DMS153 treated with DMSO at 0.1 percent for 48 hours (cell line): ENCODE measurements at regions not wholly inside any gene's neighbourhood (a gene's known extent, or its start where the extent isn't known, plus 50 kb on each side); places are given as distances from the start of the nearest gene placed in this dataset.

Experiments used
- DNase-seq: peaks from one replicate; lab custom pipeline; 2025; ENCODE audit not compliant: unreplicated experiment; lab: John Stamatoyannopoulos, UW

DNA sequence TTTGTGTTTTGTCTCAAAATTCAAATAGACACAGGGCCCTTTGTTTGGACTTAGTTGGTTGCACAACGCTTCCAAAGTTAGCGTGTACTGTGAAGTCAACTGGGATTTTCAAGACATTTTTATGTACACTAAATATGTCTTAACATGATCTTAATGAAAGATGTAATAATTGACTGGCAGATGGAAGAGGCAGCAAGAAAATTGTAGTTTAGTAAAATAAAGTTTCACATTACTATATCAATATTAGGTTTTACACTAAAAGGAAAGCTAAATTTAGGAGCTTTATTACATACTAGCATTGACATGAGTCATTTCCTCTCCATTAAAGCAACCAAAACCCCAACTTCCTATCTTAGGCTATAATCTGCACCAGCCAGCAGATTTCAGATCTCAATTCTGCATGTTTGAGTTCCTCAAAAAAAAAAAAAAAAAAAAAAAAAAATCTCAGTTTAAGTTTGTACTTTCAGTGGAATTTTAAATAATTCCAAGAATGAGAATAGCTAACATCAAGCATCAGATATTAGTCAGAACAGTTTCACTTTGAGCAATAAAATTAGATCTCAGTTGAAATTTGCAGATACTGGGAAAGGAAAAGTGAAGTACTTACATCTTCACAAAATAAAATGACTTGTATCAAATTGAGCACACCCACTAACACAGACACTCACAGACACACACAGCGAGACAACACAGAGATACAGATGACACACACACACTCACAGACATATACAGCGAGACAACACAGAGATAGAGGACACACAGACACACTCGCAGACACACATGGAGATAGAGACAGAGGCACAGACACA lies 346.6 kb upstream of the KLF6 start:
- DNase-seq, result no peak

- DNase-seq, result no peak
Observed at GRCh38 chr10:4130685-4131084, 345.7 kb upstream of the KLF6 start.

DNA sequence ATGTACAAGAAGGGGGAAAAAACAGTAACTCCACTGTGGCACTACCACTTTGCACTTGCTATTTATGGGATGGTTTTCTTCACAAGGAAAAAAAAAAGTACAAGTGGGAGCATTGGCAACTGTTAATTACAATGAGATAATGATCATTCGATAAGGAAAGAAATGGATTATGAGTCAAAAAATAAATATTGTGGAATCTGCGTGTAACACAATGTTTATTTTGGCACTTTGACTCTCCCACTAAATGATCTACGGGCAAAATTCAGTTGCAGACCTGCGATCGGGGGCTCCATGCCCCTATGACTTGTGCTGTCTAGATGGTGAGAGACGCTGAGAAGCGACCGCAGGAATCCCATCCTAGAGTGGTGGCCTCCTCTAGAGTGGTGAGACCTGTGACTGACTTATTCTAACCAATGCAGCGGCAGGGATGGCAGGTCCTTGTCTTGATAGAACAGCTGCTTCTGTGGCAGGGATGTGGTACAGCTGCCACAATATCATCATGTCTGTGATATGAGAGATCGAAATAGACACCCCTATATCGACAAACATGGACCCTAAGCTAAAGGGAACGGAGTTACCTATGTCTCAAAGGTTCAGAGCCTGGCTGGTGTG lies 345.0 kb upstream of the KLF6 start:
- DNase-seq, result no peak

DNA sequence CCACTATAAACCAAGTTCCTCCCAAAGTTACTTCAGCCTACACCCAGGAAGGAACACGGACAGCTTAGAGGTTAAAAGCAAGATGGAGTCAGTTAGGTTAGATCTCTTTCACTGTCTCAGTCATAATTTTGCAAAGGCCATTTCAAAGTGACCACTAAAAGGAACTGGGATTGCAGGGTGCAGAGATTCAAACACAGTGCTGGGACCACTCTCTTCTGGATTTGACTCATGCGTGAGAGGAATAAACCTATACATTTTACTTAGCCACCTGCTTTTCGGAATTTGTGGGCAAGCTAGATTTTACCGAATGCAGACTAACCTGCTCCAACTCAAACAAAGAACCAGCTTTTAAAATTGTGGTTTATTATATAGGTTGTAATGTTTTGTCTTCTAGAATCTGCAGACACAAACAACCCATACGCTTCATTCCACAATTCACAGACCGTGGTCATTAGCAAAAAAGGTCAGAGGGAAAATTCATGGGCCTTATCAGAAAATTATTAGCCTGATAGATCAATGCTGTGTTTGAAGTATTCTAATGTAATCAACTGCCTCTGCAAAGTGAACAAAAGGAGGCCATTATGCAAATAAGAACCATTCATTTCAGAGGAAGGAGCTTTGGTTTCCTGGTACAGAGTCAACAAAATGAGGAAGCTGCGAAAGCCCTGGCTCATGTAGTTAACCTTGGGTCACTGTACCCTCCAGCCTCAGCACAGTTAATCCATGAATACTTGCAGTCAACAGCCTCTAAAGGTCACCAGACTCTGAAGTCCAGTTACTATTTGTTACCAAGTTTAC lies 342.7 kb upstream of the KLF6 start:
- peak; percentile 6 for DNase-seq

DNA sequence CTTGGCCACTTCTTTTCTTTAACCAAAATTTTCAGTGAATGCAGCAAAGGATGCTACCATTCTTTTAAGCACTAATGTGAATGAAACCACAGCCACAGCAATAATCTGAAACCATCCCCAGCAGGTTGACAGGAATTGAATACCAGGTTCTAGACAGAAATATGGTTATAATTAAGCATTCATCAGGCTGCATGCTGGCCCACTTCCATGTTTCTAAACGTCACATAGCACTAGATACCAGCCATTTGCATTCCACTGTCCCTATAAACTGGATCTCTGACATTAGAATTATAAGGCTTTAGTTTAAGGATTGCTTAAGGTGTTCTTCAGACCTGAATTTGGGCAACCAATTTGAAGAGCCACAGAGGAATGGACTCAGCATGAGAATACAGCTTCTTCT lies 340.8 kb upstream of the KLF6 start:
- no peak for DNase-seq

DNA sequence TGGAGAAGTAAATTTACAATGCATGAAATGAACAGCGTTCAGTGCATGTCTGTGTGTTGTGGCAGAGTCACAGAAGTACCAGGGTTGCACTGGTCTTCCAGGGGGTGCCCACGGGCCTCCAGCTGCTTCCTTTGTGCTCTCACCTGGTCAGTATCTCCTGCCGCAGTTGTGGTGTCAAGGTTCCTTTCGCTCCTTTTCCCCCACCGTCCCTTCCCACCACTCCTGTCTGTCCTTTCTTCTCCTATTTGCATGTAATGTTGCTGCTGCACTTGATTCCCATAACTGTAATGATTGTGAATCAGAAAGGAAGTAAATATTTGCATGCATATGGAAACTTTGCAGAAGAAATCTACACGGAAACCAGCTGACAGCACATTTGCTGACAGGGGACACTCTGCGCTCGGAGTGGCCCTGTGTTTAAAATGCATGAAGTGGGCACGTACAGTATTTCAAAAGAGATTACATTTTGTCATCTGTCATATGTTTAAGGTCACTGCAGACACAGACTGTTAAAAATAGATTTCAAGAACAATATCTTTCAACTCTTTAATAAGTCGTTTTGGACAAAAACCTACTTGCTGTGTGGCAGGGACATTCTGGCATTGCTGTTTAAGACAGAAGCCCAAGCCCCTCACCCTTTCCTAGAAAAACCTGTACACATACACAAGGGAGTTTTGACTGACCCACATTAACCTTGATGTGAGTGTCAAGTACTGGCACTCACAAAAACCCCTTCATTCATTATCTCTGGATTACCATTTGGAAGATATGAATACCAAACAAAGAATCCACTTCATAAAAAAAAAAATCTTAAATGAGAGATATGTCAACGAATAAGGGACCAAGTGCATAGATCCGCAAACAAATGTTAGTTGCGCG lies 336.7 kb upstream of the KLF6 start:
- no peak for DNase-seq

DNA sequence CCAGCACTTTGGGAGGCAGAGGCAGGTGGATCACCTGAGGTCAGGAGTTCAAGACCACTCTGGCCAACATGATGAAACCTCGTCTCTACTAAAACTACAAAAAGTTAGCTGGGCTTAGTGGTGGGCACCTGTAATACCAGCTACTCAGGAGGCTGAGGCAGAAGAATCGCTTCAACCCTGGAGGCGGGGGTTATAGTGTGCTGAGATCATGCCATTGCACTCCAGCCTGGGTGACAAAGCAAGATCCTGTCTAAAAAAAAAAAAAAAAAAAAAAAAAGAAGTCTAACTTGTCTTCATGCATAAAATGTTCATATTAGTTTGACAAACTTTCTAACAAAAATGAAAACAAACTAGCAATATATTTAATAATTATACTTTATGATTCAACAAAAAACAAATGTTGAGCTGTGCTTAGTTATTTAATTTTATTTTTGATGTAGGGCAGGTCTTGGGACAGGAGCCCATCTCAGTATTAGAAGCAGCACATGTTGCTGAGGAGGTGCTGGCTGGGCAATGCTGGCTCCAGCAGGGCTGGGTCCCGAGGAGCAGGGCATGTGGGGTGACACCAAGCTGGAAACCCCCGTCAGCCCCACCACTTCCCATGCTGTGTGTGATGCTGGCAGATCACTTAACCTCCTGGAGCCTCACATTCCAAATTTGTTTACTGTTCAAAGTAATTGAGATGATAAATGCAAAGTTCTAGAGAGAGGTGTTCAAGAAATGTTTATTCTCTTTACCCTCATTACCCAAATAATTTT lies 335.3 kb upstream of the KLF6 start:
- DNase-seq, result no peak

DNA sequence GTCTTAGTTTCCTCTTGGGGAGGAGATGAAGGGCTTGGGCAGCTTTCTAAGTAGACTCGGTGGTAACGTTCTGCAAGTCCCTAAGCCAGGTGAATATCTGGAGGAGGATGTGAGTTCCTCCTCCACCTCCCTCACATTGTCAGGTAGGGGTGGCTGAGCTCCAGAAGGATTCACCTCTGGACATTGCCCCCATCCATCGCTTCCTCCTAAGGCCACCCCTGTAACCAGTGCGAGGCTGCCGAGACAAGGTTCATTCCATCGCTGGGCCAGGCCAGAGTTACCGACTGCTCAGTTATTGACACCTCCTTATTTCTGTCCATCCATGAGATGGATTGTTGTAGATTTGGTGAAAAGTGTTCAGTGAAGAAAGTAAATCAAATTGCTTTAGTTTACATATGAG lies 334.1 kb upstream of the KLF6 start:
- DNase-seq, result no peak

- no peak for DNase-seq
Observed at GRCh38 chr10:4117604-4118003, 332.6 kb upstream of the KLF6 start.

DNA sequence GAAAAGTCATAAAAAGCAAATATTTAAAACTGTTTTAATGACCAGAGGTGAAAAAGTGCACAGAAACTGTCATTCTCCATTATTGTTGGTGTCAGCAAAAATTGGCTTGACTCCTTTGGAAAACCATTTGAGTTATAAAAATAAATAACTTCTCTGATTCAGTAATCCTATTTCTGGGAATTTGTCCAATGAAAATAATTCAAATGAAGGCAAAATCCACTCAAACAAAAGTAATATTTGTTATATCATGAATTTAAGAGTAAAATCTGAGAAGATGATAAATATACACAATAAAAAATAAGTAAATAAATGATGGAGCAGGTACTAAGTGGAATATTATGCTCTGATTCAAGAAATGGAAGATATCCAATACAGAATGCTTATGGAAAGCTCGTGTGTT lies 326.6 kb upstream of the KLF6 start:
- no peak for DNase-seq

GRCh38 chr10:4109469-4109868 lies 324.5 kb upstream of the KLF6 start:
- no peak for DNase-seq

- no peak for DNase-seq
Observed at GRCh38 chr10:4108693-4109092, 323.7 kb upstream of the KLF6 start.

- no peak for DNase-seq
Observed at GRCh38 chr10:4107285-4107851, 322.4 kb upstream of the KLF6 start.

DNA sequence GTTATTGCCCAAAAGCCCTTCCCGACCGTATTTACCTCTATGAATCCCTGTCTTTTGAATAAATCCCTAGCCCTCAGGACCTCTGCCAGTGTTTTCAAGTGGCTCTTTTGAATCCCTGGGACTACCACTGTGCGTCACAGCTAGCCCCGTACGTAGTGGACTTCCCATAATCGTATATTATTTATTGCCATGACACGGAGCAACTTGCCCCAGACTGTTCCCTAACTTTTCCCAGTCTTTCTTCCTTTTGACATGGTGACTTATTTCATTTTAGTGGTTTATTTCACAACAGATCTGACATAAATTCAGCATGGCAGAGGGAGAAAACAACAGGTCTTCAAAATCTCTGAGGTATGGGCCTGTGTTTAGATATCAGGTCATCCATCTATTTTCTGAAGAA lies 318.6 kb upstream of the KLF6 start:
- DNase-seq, result no peak

GRCh38 chr10:4102802-4103344 lies 317.9 kb upstream of the KLF6 start:
- DNase-seq, result no peak

DNA sequence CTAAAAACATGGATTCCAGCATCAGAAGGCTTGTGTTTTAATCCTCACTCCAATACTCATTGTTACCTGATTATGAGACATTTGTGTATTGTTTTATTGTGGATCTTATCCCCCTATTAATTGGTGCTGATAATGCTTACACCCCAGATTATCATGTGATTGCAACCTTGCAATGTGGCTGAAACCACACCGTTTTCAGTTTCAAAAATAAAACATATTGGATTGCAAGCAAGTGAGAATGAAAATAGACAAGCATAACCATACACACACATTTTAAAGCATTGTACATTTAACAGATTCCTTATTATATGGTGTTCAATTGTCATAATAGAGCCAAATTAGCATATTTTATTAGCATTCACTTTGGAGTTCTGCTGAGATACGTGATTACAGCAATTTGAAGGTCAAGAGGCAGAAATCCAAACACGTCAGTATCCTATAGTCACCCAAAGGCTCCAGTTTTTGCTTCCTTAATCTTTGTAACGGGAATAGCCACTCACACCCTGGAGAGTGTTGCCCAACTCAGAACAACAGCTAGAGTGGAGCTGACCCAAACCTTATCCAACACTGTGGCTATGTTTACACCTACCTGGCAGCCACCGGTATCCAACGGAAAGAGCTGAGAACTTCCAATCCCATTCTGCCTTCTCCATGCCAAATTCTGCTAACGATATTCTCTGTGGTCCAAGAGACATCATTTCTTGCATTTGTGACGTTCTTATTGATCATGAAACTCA lies 317.1 kb upstream of the KLF6 start:
- no peak for DNase-seq

- no peak for DNase-seq
Observed at GRCh38 chr10:4100380-4100779, 315.4 kb upstream of the KLF6 start.

DNA sequence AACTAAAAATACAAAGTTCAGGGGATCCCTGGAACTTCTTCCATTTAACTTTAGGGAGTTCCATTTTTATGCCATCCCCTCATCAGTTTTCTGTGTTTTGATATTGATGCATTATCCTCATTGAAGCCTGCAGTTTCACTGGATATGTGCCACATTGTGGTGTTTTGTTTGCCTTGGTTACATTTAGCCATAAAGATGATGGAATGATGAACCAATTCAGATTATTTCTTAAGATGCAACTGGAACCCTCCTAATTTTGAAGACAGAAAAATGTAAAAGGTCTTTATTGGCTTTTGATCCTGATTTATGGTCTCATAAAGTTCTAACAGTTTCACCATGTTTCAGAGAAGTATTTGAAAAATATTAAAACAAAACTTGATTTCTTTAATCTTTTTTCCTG lies 314.2 kb upstream of the KLF6 start:
- DNase-seq, result no peak
